SK-N-SH (cell line): ENCODE measurements at regions not wholly inside any gene's neighbourhood (a gene's known extent, or its start where the extent isn't known, plus 50 kb on each side); places are given as distances from the start of the nearest gene placed in this dataset.

Experiments
- CTCF ChIA-PET: fragments of 300-600, 350-600 bp; formaldehyde crosslinking; extraction: SDS; loops from one replicate; lab custom pipeline; 2021; lab: Yijun Ruan, JAX
- POLR2A ChIA-PET: fragments of 350-600 bp; sonication (Branson Sonifier 250); formaldehyde crosslinking; extraction: SDS; loops from one replicate; lab custom pipeline; 2020; ENCODE audit warnings: antibody characterized with exemption, inconsistent platforms; lab: Yijun Ruan, JAX
- DNase-seq: peaks from one replicate; pipeline ENCODE4 v3.0.0; 2012
- H2AFZ ChIP-seq: fragments of 200-600 bp; sonication (generic); 2 replicates; pipeline ENCODE4 v1.8.1; 2016; ENCODE audit warnings: antibody characterized with exemption, mild to moderate bottlenecking, low read depth
- H3F3A ChIP-seq: fragments of 200-600 bp; sonication (generic); replicated peaks from 2 replicates; pipeline ENCODE3; 2016; ENCODE audit warnings: antibody characterized with exemption, mild to moderate bottlenecking; ENCODE audit not compliant: insufficient read depth
- H3K27ac ChIP-seq, 2 experiments: fragments of 200-500 bp in 1 of 2; fragments of 200-600 bp in 1 of 2; sonication (Bioruptor generic) in 1 of 2; sonication (generic), shearing (Covaris generic) in 1 of 2; 2 replicates each; pipeline versions ENCODE4 v1.5.1 to v1.6.1; 2014 to 2016; ENCODE audit warnings: low read depth in 2 of 2, inconsistent platforms in 1 of 2, low read length in 1 of 2, mild to moderate bottlenecking in 1 of 2, mixed read lengths in 1 of 2
- H3K27me3 ChIP-seq: fragments of 200-600 bp; sonication (generic), shearing (Covaris generic); 2 replicates; pipeline ENCODE4 v1.6.1; 2016; ENCODE audit warnings: mixed run types; ENCODE audit not compliant: insufficient read depth
- H3K36me3 ChIP-seq, 2 experiments: fragments of 200-500 bp in 1 of 2; fragments of 200-600 bp in 1 of 2; sonication (Bioruptor generic) in 1 of 2; sonication (generic) in 1 of 2; replicated peaks in 1 of 2; 2 replicates each; pipeline versions ENCODE3 to v1.5.1; 2014 to 2016; ENCODE audit warnings: low read length in 1 of 2, mild to moderate bottlenecking in 1 of 2; ENCODE audit not compliant: insufficient read depth in 2 of 2, control insufficient read depth in 1 of 2
- H3K4me1 ChIP-seq, 2 experiments: fragments of 200-500 bp in 1 of 2; fragments of 200-600 bp in 1 of 2; sonication (Bioruptor generic) in 1 of 2; sonication (generic), shearing (Covaris generic) in 1 of 2; 2 replicates each; pipeline versions ENCODE4 v1.5.1 to v1.6.1; 2014 to 2016; ENCODE audit warnings: low read depth in 1 of 2, low read length in 1 of 2, mixed run types in 1 of 2; ENCODE audit not compliant: insufficient read depth in 2 of 2, control insufficient read depth in 1 of 2
- H3K4me2 ChIP-seq: fragments of 200-600 bp; sonication (generic), shearing (Covaris generic); 2 replicates; pipeline ENCODE4 v1.6.1; 2017; ENCODE audit warnings: mixed run types
- H3K4me3 ChIP-seq, 2 experiments: fragments of 200-500 bp in 1 of 2; fragments of 200-600 bp in 1 of 2; sonication (Bioruptor generic) in 1 of 2; sonication (generic), shearing (Covaris generic) in 1 of 2; 2 replicates each; pipeline versions ENCODE4 v1.5.1 to v1.8.1; 2014 to 2016; ENCODE audit warnings: low read depth in 2 of 2, inconsistent platforms in 1 of 2, low read length in 1 of 2, mild to moderate bottlenecking in 1 of 2, mixed read lengths in 1 of 2, moderate library complexity in 1 of 2
- H3K79me2 ChIP-seq: fragments of 200-600 bp; sonication (generic); 2 replicates; pipeline ENCODE4 v1.8.1; 2017; ENCODE audit warnings: mild to moderate bottlenecking; ENCODE audit not compliant: insufficient read depth
- H3K9ac ChIP-seq: fragments of 200-600 bp; sonication (generic); 2 replicates; pipeline ENCODE4 v1.6.1; 2017; ENCODE audit warnings: mixed run types
- H3K9me2 ChIP-seq: fragments of 200-600 bp; sonication (generic); 2 replicates; pipeline ENCODE4 v1.6.1; 2017; ENCODE audit warnings: mixed run types
- H3K9me3 ChIP-seq: fragments of 200-600 bp; sonication (generic); 2 replicates; pipeline ENCODE4 v1.6.1; 2017; ENCODE audit warnings: mixed run types, mild to moderate bottlenecking, moderate library complexity
- H4K20me1 ChIP-seq: fragments of 200-600 bp; sonication (generic); 2 replicates; pipeline ENCODE4 v1.6.1; 2017; ENCODE audit warnings: mild to moderate bottlenecking, mixed run types; ENCODE audit not compliant: insufficient read depth
- ELF1 ChIP-seq: IDR thresholded peaks from 2 replicates; pipeline ENCODE4 v1.4.0; 2012
- EP300 ChIP-seq, 2 experiments: IDR thresholded peaks; 2 replicates each; pipeline versions ENCODE4 v1.4.0 to v1.6.1; 2012; ENCODE audit warnings: borderline replicate concordance in 1 of 2, low read depth in 1 of 2, low read length in 1 of 2
- FOSL2 ChIP-seq: IDR thresholded peaks from 2 replicates; pipeline ENCODE4 v1.4.0; 2012; ENCODE audit warnings: low read depth, mild to moderate bottlenecking, moderate library complexity, borderline replicate concordance
- FOXM1 ChIP-seq: IDR thresholded peaks from 2 replicates; pipeline ENCODE4 v1.4.0; 2012; ENCODE audit warnings: low read depth, mild to moderate bottlenecking
- GATA2 ChIP-seq: sonication (generic); formaldehyde crosslinking; IDR thresholded peaks from 2 replicates; pipeline ENCODE4 v1.5.0; 2020; ENCODE audit warnings: mild to moderate bottlenecking, missing genetic modification reagents
- JUND ChIP-seq: IDR thresholded peaks from 2 replicates; pipeline ENCODE4 v1.4.0; 2012
- MXI1 ChIP-seq: IDR thresholded peaks from 2 replicates; pipeline ENCODE4 v1.6.1; 2012; ENCODE audit warnings: mild to moderate bottlenecking, low read depth, low read length, improper control_type of control experiment
- SMC3 ChIP-seq: IDR thresholded peaks from 2 replicates; pipeline ENCODE4 v1.6.1; 2012; ENCODE audit warnings: low read depth, low read length, improper control_type of control experiment
- TCF12 ChIP-seq: IDR thresholded peaks from 2 replicates; pipeline ENCODE4 v1.4.0; 2012
- USF1 ChIP-seq: IDR thresholded peaks from 2 replicates; pipeline ENCODE4 v1.4.0; 2012; ENCODE audit warnings: low read depth, borderline replicate concordance
- USF2 ChIP-seq: fragments of 150-350 bp; IDR thresholded peaks from 2 replicates; pipeline ENCODE4 v1.6.1; 2017; ENCODE audit warnings: antibody characterized with exemption, low read length, low read depth, borderline replicate concordance
- YY1 ChIP-seq: IDR thresholded peaks from 2 replicates; pipeline ENCODE4 v1.4.0; 2012; ENCODE audit warnings: low read depth, mild to moderate bottlenecking
- WGBS: methylation state at CpG from one replicate; pipeline ENCODE4 v1.1.6; 2017; ENCODE audit warnings: low lambda C conversion rate; 5-methylcytosine and 5-hydroxymethylcytosine counted together

DNA sequence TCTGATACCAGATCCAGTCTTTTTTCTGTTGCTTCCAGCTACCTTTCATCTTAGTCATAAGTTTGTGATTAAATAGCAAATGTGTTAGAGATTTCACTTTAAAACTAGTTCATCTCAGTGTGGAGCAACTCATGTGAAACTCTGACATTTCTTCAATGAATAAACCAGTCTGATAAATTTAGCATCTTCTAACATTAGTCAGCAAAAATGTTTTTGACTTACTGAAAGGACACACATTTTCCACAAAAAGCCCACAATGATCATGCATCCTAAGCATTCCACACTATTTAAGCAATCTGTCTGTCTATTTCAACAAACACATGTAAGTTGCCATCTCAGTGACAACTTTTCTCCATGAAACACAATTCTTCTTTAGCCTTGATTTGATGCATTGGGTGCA lies 222.2 kb upstream of the SLC35B3 start:
- CTCF ChIA-PET, result no interaction called here
- H2AFZ ChIP-seq, result no peak overlapping the region
- H3K27me3 ChIP-seq, result no peaks in the 10 kb centered on the region

DNA sequence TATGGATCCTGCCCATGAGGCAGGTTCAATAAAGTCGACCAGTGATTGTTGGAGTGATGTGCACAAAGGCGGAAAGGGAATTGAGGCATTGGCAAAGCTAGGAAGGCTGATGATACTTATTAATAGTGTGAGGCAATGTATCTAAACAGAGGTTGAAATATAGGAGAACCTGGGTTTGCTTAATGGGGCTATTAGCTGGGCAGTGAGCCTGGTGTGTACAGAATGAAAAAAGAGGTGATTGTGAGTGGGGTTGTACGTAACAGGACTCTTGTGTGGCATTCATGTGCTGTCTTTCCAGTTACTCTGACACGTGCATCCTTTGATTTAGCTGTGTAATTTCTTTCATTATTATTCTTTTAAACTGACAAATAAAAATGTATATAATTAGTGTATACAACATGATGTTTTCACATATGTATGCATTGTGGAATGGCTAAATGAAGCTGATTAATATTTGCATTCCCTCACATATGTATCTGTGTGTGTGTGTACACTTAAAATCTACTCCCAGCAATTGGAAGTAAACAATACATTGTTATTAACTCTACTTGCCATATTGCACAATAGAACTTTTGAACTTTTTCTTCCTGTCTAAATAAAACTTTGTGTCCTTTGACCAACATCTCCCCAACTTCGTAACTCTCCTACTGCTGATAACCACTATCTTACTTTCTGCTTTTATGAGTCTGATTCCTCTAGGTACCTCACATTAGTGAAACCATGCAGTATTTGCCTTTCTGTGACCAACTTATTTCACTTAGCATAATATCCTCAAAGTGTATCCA lies 220.5 kb upstream of the SLC35B3 start:
- no peaks in the 10 kb centered on the region for H3F3A ChIP-seq
- no peaks in the 10 kb centered on the region for H3K4me1 ChIP-seq
- H3K79me2 ChIP-seq, result no peaks in the 10 kb centered on the region
- no peaks in the 10 kb centered on the region for H3K9me3 ChIP-seq
- DNase-seq, result no peak
- 20% methylated on average over 5 of the region's 5 CpGs for WGBS
- H2AFZ ChIP-seq, result no peak overlapping the region
- TF ChIP-seq TCF12 (no peak), USF2 (no peak), MXI1 (no peak), FOXM1 (no peak)
- H4K20me1 ChIP-seq, result no peaks in the 10 kb centered on the region
- H3K36me3 ChIP-seq, result no peaks in the 10 kb centered on the region
- H3K4me3 ChIP-seq, result no peak overlapping the region
- no peak overlapping the region for H3K27ac ChIP-seq
- CTCF ChIA-PET, result interaction anchor here (0.7 kb wide), 1 partner anchor 12 kb away, joined by 3 read pairs; no protein-coding TSS in a partner anchor
- H3K9me2 ChIP-seq, result no peaks in the 10 kb centered on the region
- H3K27me3 ChIP-seq, result no peaks in the 10 kb centered on the region
- H3K9ac ChIP-seq, result no peak overlapping the region
- POLR2A ChIA-PET, result no interaction called here
- H3K4me2 ChIP-seq, result no peak overlapping the region

More for the DNA sequence above, 222.2 kb upstream of the SLC35B3 start:
- Histone ChIP-seq H3K9me3 (no peaks in the 10 kb centered on the region; the same call in 1 of the 2 replicates), H3K4me3 (no peak overlapping the region), H3K79me2 (no peaks in the 10 kb centered on the region), H3K4me1 (no peaks in the 10 kb centered on the region), H3K36me3 (no peaks in the 10 kb centered on the region), H4K20me1 (no peaks in the 10 kb centered on the region), H3K9ac (no peak overlapping the region), H3K9me2 (no peaks in the 10 kb centered on the region), H3K4me2 (no peak overlapping the region), H3K27ac (no peak overlapping the region), H3F3A (no peaks in the 10 kb centered on the region)
- TF ChIP-seq JUND (no peak), GATA2 (CRISPR knock-in tag) (no peak)
- POLR2A ChIA-PET, result no interaction called here
- DNase-seq, result no peak

DNA sequence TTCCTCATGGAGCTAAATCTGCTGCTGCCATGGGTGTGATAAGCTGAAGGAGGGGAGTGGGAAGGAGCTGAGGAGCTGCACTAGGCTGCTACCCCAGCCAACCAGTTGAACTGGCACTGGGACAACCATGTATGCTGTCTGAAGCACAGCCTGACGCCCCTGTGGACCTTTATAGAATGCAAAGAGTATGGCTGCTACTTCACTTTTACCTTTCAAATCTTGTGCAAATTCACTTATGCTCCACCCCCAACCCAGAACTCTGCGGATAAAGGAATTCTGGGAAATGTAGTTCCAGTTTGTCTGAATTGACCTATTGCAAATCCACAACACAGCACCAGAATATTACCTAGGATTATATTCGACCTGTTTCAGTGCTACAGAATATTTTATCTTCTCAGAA lies 217.4 kb upstream of the SLC35B3 start:
- Histone ChIP-seq H3F3A (no peaks in the 10 kb centered on the region), H3K79me2 (no peaks in the 10 kb centered on the region), H3K9ac (no peak overlapping the region), H3K4me2 (no peak overlapping the region), H3K9me3 (no peaks in the 10 kb centered on the region; the same call in 1 of the 2 replicates), H3K27me3 (no peaks in the 10 kb centered on the region), H3K4me1 (no peaks in the 10 kb centered on the region), H3K4me3 (no peak overlapping the region), H4K20me1 (no peaks in the 10 kb centered on the region), H3K36me3 (no peaks in the 10 kb centered on the region), H3K9me2 (no peaks in the 10 kb centered on the region), H3K27ac (no peak overlapping the region), H2AFZ (no peak overlapping the region)
- TF ChIP-seq SMC3 (no peak), YY1 (no peak), USF1 (no peak), ELF1 (no peak), FOSL2 (no peak), EP300 (IDR thresholded peaks at IDR 0.05; ENCODE audit: borderline replicate concordance in 1 of 2, low read depth in 1 of 2, low read length in 1 of 2) (no peak)
- CTCF ChIA-PET, result no interaction called here
- DNase-seq, result no peak
- POLR2A ChIA-PET, result no interaction called here
- WGBS, result 12% methylated on average over 3 of the region's 3 CpGs
